A549 (cell line): ENCODE measurements at regions not wholly inside any gene's neighbourhood (a gene's known extent, or its start where the extent isn't known, plus 50 kb on each side); places are given as distances from the start of the nearest gene placed in this dataset.

Source experiments
- CBX8 ChIP-seq: fragments of 200-600 bp; sonication (generic); IDR thresholded peaks from 2 replicates; pipeline ENCODE4 v1.6.1; 2016
- CEBPB ChIP-seq, 2 experiments: fragments of >200 bp in 1 of 2; sonication (Bioruptor Twin) in 1 of 2; formaldehyde crosslinking in 1 of 2; IDR thresholded peaks; 2 replicates each; pipeline ENCODE4 v1.6.1; 2012 to 2016
- JUN ChIP-seq, 2 experiments: fragments of >200 bp; sonication (Bioruptor Twin); formaldehyde crosslinking; IDR thresholded peaks; 2 replicates in 1 of 2; 3 replicates in 1 of 2; pipeline ENCODE4 v1.6.1; 2016 to 2017
- KDM5A ChIP-seq: fragments of 200-600 bp; sonication (generic); IDR thresholded peaks from 2 replicates; pipeline ENCODE4 v1.6.1; 2016; ENCODE audit warnings: antibody characterized with exemption, mild to moderate bottlenecking
- MAFK ChIP-seq: fragments of 450-650 bp; IDR thresholded peaks from 2 replicates; pipeline ENCODE4 v1.6.1; 2014; ENCODE audit not compliant: partially characterized antibody
- POLR2A ChIP-seq: IDR thresholded peaks from 2 replicates; pipeline ENCODE4 v1.6.1; 2012; ENCODE audit warnings: mild to moderate bottlenecking, low read length
- RAD21 ChIP-seq, 2 experiments: fragments of >200 bp in 1 of 2; sonication (Bioruptor Twin) in 1 of 2; formaldehyde crosslinking in 1 of 2; IDR thresholded peaks in 1 of 2; conservative IDR thresholded peaks in 1 of 2; 2 replicates in 1 of 2; 3 replicates in 1 of 2; pipeline ENCODE4 v1.6.1; 2012 to 2018; ENCODE audit warnings: inconsistent platforms in 1 of 2
- TP53 ChIP-seq: fragments of 250-450 bp; sonication (Bioruptor Pico); IDR thresholded peaks from 2 replicates; pipeline ENCODE4 v1.5.0; 2021; ENCODE audit warnings: mild to moderate bottlenecking, moderate library complexity
- TF ChIP-seq, protein P1 (sequence below): fragments of >200 bp; sonication (Bioruptor Twin); formaldehyde crosslinking; IDR thresholded peaks from 3 replicates; pipeline ENCODE4 v1.5.1; 2016
- TF ChIP-seq, protein P2 (sequence below): IDR thresholded peaks from 2 replicates; pipeline ENCODE4 v1.6.1; 2012

DNA sequence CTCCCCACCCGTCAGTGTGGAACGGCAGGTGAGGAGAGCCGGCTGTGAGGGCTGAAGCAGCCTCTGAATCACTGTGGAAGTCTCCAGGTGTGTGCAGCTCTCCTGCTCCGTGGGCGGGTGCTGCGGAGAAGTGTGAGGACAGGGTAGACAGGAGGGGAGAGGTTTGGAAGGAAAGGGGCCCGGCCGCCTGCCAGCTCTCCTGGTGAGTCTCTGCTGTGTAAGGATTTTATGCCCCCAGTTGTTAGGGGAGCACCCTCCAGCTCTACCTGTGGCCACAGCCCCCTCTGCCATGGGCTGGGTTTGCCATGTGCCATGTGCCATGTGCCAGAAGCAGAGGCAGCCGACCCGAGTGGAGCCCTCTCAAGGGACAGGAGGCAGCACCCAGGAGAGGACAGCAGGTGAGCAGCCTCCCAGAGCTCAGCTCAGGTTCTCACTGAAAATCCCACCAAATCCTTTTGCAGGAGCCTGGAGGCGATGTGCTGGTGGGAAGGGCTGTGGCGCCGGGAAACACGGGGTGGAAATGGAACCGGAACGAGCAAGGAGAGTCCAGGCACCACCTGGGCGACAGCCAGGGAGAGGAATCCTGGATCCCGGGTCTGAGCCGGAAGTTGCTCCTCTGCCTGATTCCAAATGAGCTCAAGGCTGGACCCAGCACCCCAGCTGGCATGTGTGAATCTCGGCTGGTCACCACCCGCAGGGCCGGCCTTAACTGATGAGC is 804.4 kb downstream of the BRD1 start:
- TF ChIP-seq, protein P1, sequence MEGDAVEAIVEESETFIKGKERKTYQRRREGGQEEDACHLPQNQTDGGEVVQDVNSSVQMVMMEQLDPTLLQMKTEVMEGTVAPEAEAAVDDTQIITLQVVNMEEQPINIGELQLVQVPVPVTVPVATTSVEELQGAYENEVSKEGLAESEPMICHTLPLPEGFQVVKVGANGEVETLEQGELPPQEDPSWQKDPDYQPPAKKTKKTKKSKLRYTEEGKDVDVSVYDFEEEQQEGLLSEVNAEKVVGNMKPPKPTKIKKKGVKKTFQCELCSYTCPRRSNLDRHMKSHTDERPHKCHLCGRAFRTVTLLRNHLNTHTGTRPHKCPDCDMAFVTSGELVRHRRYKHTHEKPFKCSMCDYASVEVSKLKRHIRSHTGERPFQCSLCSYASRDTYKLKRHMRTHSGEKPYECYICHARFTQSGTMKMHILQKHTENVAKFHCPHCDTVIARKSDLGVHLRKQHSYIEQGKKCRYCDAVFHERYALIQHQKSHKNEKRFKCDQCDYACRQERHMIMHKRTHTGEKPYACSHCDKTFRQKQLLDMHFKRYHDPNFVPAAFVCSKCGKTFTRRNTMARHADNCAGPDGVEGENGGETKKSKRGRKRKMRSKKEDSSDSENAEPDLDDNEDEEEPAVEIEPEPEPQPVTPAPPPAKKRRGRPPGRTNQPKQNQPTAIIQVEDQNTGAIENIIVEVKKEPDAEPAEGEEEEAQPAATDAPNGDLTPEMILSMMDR, result no peak
- TF ChIP-seq CEBPB (IDR thresholded peaks at IDR 0.05) (no peak), MAFK (no peak), RAD21 (conservative IDR thresholded peaks at IDR 0.05 in 1 of 2, IDR thresholded peaks at IDR 0.05 in 1 of 2) (no peak), TP53 (no peak), JUN (IDR thresholded peaks at IDR 0.05) (no peak), KDM5A (no peak), POLR2A (no peak), CBX8 (no peak)
- TF ChIP-seq, protein P2, sequence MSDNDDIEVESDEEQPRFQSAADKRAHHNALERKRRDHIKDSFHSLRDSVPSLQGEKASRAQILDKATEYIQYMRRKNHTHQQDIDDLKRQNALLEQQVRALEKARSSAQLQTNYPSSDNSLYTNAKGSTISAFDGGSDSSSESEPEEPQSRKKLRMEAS, result no peak
